ENCODE measurements at regions not wholly inside any gene's neighbourhood (a gene's known extent, or its start where the extent isn't known, plus 50 kb on each side); places are given as distances from the start of the nearest gene placed in this dataset.

GRCh38 chr6:98539741-98540140 lies 294.6 kb upstream of the POU3F2 start:
- TF ChIP-seq CTCF (IDR thresholded peaks at IDR 0.05; ENCODE audit: insufficient read depth, low read length) (no peak), POLR2AphosphoS5 (IDR thresholded peaks at IDR 0.05; ENCODE audit: low read depth) (no peak)

Data from HL-60 (cell line).